GM18873 (cell line): ENCODE measurements at regions not wholly inside any gene's neighbourhood (a gene's known extent, or its start where the extent isn't known, plus 50 kb on each side); places are given as distances from the start of the nearest gene placed in this dataset.

Experiments
- ATAC-seq: cut with Tn5 transposase; IDR thresholded peaks from one replicate; pipeline ENCODE4 v1.9.1; 2021; ENCODE audit warnings: mild to moderate bottlenecking, moderate library complexity, moderate number of reproducible peaks; ENCODE audit not compliant: unreplicated experiment, low FRiP score

DNA sequence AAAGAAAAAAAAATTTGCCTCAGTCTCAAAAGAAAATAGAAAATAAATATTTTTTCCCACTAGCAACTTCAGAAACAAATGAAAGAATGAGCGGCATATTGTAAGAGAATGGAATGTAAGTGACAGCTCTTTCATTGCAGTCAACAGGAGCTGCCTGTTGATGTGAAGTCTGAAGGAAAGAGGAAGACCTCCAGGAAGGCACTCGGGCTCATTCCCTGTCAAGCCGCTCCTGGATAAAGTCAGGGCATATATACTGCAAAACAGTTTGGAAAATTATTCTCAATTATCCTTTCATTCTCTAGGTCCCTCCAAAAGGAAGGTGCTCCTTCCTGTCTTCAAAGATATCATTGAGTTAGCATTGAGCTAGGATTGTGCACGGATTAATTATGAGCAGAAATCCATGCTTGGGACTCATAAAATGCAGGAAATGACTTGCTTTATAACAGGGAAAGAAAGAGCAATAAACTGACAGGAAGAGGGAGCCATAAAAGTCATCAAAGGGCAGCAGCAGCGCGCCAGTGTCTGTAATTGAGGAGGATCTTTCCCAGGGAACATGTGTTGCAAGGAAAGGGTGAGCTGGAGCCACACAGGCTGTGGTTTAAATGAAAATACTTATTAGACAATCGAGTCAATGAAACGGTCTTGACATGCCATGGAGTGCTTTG lies 218.2 kb downstream of the C6orf118 start:
- no peak for ATAC-seq

DNA sequence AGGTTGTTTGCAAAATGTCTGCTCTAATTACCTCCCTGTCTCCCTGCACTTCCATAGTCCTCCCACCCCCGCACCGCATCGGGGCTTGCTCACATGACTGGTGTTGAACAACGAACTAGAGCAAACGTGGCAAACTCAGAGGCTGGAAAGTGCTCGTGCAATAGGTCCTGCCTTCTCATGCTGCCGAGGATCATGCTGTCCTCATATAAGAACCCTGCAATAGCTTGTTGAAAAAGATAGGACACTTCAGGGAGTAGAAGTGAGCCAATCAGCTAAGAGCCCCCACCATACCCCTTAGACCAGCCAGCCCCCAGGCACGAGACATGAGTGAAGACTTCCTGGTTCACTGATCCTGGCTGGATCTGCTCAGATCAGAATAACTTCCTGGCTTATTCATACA lies 219.2 kb downstream of the C6orf118 start:
- ATAC-seq: no peak

DNA sequence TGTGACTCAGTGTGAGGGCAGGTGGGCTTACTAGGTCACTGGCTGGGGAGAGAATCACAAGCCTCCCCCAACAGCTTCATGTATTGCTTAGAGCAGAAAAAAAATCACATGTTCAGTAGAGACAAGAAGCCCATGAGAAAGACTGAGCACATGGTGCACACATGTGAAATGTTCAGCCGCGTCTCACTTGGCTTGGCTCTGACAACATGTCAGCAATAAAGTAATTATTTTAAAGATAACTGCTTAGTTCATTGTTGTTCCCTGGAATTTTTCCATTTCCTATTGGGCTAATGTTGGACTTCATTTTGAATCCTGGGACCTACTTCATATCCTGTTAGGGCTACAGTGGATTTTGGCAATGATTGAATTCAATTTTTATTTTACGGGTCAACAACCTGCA lies 222.6 kb downstream of the C6orf118 start:
- no peak for ATAC-seq

DNA sequence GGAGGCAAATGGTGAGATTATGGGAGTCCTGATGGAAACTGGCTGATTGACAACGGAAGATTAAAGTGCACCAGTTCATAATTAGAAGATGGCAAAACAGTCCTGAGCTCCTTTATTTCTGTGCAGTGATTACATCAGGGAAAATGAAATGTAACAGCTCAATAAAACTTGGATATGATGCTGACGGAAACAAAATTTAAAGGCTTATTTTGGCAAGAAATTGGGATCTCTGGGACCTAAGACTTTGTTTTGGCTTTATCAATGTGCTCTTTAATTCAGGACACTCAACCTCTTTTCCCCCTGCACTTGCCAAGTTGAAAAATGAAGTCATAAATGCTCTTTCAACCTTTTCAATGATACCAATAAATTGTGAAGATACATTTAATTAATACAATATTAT lies 226.8 kb downstream of the C6orf118 start:
- no peak for ATAC-seq

DNA sequence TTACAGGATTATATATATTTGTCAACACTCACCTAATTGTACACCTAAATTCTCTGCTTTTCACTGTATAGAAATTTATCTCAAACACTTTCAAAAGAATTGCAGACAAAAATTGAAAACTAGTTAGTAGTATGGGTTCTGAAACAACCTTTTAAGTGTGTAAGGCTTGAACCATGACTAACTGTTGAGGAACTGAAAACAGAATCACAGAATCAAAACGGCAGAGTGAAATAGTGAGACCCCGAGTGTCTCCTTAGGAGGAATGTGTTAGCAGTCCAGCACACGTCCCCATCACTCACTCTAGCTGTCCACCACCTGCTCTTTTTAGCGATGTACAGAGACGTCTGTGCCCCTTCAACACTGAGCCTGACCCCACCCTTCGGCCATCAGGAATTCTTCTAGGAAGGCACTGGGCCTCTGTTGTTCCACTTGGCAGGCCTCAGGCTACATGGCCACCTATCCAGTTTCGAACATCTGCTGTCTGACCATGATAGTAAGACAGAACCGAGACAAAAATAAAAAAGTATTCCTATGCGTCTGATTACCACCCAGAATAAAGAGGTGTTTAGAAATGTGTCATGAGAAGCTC lies 227.4 kb downstream of the C6orf118 start:
- ATAC-seq: no peak

DNA sequence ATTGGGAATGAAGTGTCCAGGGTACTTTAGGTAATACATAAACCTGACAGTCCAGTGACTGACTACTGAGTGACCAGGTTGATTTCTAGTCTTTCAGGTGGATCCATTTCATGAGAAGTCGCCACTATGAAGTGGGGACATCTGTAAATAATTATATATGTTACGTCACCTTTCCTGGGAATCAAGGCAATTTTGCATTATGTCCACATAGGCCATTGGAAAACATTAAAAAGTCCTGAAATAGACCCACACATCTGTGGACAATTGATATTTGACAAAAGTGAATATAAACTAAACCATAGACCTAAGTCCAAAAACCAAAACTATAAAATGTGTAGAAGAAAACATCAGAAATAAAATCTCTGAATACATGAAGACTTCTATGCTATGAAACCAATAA lies 231.5 kb downstream of the C6orf118 start:
- no peak for ATAC-seq

DNA sequence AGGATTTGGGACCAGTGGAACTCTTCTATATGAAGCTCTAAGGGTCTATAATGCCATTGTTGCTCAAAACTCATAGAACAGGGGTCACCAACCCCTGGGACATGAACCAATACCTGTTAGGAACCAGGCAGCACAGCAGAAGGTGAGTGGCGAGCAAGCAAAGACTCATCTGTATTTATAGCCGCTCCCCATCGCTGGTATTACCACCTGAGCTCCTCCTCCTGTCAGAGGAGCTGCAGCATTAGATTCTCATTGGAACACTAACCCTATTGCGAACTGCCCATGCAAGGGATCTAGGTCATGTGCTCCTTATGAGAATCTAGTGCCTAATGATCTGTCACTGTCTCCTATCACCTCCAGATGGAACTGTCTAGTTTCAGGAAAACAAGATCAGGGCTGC lies 237.5 kb downstream of the C6orf118 start:
- no peak for ATAC-seq

DNA sequence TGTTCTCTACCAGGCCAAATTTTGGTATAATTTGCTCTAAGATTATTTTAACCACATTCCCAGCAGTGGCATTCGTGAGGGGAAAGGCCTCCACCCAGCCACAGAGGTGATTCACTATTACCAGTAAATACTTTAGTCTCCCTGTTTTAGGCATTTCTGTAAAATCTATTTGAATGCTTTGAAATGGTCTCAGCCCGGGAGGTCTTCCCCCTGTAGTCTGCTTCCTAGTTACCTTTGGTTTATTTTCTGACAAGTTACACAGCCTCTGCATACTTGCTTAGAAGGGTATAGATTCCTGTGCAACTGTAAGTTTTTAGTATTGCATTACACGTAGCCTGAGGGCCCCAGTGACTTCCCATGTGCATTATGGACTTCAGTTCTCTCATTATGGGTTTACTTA lies 248.7 kb downstream of the C6orf118 start:
- no peak for ATAC-seq

DNA sequence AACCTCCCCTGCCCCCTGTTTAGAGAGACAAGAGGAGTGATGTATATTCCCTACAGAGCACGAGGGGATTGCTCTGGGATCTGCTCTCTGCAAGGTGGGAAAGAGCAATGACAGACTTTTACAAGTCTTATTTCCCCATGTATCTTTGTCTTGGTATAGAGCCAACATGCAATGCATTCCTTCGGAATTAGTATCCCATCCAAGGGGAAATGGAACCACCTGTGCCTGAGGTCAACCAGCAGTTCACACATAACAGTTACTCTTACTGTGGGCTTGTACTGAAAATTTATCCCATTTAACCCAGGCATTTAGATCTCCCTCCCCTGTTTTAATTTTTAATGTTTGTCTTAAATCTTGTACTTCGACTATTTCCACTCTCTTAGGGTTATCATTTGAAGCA lies 250.4 kb downstream of the C6orf118 start:
- ATAC-seq: no peak

DNA sequence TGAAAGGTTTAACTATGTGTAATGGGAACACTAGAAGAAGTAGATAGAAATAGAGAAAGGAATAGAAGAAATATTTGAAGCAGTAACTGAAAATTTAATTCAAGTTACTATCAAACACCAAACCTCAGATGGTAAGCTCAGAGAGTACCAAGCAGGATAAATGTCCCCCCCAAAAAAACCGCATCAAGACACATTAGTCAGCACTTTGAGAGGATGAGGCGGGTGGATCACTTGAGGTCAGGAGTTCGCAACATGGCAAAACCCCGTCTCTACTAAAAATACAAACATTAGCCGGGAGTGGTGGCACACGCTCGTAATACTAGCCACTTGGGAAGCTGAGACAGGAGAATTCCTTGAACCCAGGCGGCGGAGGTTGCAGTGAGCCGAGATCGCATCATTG lies 253.1 kb downstream of the C6orf118 start:
- no peak for ATAC-seq

DNA sequence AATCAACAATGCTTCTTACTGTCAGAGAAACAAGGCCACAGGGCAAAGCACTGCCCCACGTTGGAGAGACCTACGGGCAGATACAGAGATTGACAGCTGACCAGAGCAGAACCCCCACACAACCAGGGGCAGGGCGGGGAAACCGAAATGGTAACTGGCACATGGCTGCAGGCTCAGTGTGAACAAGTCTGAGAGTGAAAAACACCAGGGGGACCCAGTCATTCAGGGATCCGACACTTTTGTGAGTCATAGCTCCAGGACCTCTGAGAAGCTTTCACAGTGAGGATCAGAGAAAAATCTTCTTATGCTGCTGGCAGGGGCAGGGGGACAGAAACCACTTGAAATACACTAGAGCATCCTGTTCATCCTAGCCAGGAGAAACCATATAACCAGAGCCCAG lies 254.2 kb downstream of the C6orf118 start:
- ATAC-seq: no peak

DNA sequence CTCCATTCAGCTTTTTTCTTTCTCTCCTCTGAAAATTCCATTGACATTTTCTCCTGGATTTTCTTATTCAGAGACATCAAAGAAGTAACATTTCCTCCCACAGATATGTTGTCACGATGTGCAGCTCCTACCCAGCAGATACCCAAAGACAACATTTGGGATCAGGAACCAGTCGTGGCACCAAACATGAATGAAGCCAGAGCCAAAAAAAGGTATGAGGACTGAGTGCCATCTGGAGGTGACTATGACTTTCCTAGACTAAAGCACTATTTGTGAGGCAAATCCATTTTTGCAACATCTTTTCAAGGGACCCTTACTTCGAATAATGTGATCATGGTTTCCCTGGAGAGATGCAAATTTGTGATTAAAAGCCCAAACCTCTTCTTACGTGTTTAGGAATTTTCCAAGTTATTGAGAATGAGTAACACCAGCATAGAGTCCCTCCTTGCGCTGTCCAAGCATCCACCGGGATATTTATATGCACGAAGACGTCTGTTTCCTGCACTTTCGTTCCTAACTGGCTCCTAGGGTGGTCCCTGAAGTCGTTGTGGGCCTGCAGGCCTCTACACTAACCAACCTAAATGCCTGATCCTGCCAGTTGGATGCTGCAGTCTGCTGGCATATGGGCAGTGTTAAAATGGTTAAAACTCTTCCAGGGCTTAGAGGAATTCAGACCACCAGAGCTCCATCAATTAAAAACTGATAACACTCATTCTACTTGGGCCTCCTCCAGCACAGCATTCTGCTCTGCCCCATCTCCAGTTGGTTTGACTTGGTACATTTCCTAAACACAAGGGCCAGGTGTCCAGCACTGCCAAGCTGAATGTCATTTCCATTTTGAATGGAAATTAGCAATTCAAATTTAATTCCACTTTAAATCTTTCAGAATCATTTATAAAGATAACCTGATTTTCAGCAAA lies 256.6 kb downstream of the C6orf118 start:
- ATAC-seq: no peak

DNA sequence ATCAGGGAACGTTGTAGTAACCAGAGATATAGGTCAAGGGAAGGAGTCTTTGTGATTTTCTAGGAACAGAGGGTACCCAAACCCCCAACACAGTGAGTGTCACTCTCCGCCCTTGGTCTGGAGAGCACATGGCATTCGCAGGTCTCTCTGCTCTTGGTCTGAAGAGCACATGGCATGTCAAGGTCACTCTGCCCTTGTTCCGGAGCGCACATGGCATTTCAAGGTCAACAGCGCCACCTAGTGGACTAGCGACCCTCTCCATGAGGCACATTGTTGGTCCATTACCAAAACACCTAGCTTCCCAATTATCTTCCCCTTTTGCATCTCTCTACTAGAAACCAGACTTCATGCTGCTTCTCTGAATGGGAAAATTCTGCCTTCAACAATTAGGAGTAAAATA lies 260.0 kb downstream of the C6orf118 start:
- ATAC-seq: no peak

DNA sequence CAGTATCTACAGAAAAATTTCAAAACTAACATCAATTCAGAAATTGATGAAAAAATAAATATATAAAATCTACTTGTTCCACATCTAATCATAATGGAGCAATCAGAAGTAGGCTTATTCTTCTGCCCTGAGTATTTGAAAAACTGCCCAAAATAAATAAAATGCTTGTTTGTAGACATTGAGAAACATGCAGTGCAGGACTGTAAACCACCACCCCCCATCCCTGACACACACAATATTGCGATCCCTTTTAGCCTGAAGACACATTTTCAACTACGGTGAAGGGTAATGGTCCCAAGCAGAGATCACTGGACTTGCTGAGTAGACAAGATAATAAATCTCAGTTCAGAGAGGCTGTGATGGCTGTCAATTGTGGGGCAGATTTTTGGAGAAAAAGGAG lies 261.5 kb downstream of the C6orf118 start:
- no peak for ATAC-seq

DNA sequence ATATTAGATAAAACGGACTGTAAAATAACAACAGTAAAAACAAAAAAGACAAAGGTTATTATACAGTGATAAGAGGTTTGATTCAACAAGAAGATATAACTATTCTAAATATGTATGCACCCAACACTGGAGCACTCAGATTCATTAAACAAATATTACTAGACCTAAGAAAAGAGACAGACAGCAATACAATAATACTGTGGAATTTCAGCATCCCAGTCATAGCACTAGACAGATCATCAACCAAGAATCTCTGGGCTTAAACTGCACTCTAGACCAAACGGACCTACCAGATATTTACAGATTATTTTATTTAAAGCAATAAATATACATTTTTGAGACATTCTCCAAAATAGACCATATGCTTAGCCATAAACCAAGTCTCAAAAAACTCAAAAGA lies 263.8 kb downstream of the C6orf118 start:
- ATAC-seq: no peak

DNA sequence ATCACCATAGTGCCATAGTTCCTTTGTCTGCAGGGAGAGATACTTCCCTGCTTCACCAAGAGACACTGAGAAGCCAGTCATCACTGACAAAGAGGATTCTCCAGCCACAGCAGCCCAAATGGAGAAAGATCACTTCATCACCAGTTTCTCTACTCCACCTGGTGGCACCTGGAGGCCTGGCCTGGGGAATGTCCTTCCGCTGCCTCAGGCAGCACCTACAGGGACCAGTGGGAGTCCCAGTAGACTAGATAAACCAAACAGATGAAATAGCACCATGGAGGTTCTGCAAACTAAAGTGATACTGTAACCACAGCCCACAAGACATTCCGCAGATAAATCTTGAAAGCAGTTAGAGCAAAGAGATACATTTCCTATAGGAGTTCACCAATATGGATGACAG lies 266.5 kb downstream of the C6orf118 start:
- ATAC-seq: no peak

DNA sequence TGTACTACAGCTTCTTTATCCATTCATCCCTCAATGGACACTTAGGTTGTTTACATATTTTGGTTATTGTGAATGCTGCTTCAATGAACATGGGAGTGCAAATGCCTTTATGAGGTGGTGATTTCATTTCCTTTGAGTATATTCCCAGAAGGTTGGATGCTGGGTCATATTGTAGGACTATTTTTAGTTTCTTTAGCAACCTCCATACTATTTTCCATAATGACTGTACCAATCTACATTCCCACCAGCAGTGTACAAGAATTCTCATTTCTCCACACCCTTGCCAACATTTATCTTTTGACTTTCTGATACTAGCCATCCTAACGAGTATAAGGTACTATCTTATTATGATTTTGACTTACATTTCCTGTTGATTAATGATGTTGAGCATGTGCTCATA lies 269.0 kb downstream of the C6orf118 start:
- ATAC-seq: no peak

DNA sequence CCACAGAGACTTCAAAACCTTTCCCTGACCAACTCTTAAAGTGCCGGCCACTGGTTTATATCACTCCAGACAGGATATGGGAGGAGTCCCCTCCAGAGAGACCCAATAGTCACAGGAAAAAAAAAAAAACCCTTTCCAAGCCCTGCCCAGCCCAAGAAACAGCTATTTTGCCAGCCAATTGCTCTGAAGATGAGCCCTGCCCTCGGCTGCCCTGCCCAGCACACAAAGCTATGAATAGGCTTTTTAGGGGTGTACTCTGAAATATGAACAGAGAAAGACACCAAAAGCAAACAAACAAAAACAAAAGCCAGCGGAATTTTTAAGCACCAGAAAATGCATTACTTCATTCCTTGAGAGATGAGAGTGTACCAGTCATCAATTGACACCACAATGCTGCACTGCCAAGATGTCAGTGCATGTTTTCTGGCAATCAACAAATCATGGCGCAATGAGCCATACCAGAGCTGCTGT lies 275.1 kb downstream of the C6orf118 start:
- ATAC-seq: no peak

DNA sequence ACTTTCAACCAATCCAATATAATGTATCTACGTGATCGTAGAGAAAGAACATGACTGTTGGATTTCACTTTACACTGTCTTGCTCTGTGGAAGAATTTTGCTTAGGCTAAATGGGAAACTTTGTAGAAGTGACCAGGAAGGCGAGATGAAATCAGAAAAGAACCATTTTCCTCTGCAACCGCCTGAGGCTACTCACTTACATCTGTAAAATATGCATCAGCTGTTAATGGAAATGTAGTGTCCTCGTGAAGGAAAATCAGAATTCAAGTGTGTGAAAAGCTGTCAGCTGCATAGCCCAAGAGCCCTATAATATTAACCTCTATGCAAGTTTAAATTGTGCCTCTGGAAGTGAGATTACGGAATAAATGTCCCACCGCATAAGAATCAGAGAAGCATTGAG lies 277.9 kb downstream of the C6orf118 start:
- ATAC-seq: no peak

DNA sequence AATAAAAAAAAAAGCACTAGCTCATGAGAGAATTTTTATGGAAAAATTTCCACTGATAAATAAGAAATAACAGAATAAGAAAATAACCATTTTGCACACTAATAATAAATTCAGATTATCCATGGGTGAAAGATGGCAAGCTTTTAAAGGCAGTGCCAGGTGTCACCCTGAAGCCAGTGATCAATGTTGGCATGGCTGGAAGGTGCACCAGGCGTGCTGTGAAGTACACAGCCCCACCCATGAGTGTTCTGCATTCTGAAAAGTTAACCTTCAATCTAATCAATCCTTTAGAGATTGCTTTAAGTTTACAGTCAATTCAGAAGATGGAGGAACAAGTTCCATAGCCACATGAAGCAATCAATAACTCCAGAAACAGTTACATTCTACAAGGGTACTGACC lies 284.4 kb downstream of the C6orf118 start:
- ATAC-seq: no peak

DNA sequence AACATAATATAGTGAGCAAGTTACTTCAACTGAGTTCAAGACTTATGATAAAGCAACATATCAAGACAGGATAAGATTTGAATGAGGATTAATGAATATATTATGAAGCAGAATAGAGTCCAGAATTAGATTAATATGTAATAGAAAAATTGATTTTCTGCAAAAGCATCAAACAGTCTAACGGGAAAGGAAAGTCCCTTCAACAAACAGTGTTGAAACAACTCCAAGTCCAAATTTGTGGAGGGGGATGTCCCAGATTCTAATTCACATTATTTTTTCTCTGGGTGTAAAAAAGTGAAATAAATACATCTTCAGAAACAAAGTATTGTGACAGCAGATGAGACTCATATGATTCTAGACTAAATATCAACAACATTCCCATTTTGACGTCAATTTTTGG lies 289.7 kb downstream of the C6orf118 start:
- no peak for ATAC-seq

DNA sequence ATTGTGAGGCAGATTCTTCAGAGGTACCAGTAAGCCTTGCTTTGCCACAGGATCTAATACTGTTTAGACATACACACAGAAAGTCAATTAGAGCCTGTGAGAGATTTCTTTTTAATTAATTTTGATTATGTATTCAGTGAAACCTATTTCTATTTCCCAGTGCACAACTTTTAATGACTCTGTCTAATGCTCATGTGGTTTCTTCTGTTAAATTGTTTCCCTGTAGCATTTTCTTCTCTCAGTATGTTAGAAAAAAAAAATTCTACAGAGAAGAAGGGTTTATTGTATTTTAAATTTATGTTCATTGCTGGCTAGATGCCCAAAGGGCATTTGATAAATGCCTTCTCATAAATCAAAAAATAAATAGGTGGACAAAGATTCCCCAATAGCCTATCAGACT lies 293.7 kb downstream of the C6orf118 start:
- ATAC-seq: no peak
